GM12891 (cell line): ENCODE measurements at regions not wholly inside any gene's neighbourhood (a gene's known extent, or its start where the extent isn't known, plus 50 kb on each side); places are given as distances from the start of the nearest gene placed in this dataset.

Experiments
- POLR2A ChIP-seq: IDR thresholded peaks from 2 replicates; pipeline ENCODE4 v1.6.1; 2011; ENCODE audit warnings: low read depth, low read length, control low read depth
- POLR2AphosphoS5 ChIP-seq: IDR thresholded peaks from 2 replicates; pipeline ENCODE4 v1.6.1; 2011; ENCODE audit warnings: low read depth, low read length, control low read depth
- TAF1 ChIP-seq: IDR thresholded peaks from 2 replicates; pipeline ENCODE4 v1.6.1; 2011; ENCODE audit warnings: low read depth, low read length, control low read depth

- TF ChIP-seq TAF1 (no peak), POLR2AphosphoS5 (no peak), POLR2A (no peak)
Measured at GRCh38 chr1:244326757-244327156, 125.0 kb downstream of the ADSS2 start.
